Neuronal stem cell (in vitro differentiated cells): ENCODE measurements at regions not wholly inside any gene's neighbourhood (a gene's known extent, or its start where the extent isn't known, plus 50 kb on each side); places are given as distances from the start of the nearest gene placed in this dataset.

ENCODE experiments used
- DNase-seq: peaks from one replicate; pipeline ENCODE4 v3.0.0-alpha.2; 2013; ENCODE audit warnings: low spot score
- H2AFZ ChIP-seq: one replicate; pipeline ENCODE4 v1.6.1; 2013; ENCODE audit warnings: mild to moderate bottlenecking, low read length, inconsistent platforms
- H2AK5ac ChIP-seq: 2 replicates; pipeline ENCODE4 v1.6.1; 2013; ENCODE audit warnings: low read depth, mild to moderate bottlenecking, inconsistent platforms, low read length, moderate library complexity, mixed read lengths
- H2BK120ac ChIP-seq: 2 replicates; pipeline ENCODE4 v1.6.1; 2013; ENCODE audit warnings: low read depth, mild to moderate bottlenecking, inconsistent platforms, low read length, moderate library complexity, mixed read lengths
- H2BK12ac ChIP-seq: one replicate; pipeline ENCODE4 v1.6.1; 2013; ENCODE audit warnings: low read length, inconsistent platforms
- H2BK15ac ChIP-seq: 2 replicates; pipeline ENCODE4 v1.6.1; 2013; ENCODE audit warnings: mild to moderate bottlenecking, low read length, inconsistent platforms, mixed read lengths
- H2BK5ac ChIP-seq: one replicate; pipeline ENCODE4 v1.6.1; 2013; ENCODE audit warnings: inconsistent platforms, mild to moderate bottlenecking, low read length, moderate library complexity
- H3K14ac ChIP-seq: one replicate; pipeline ENCODE4 v1.6.1; 2013; ENCODE audit warnings: low read length, inconsistent platforms
- H3K18ac ChIP-seq: 2 replicates; pipeline ENCODE4 v1.6.1; 2013; ENCODE audit warnings: low read length, inconsistent platforms
- H3K23ac ChIP-seq: 2 replicates; pipeline ENCODE4 v1.6.1; 2013; ENCODE audit warnings: low read depth, mild to moderate bottlenecking, mixed read lengths, low read length, inconsistent platforms; ENCODE audit not compliant: poor library complexity
- H3K27ac ChIP-seq: replicated peaks from 3 replicates; pipeline ENCODE4 v1.5.1; 2013; ENCODE audit warnings: low read length, inconsistent platforms
- H3K27me3 ChIP-seq, 3 experiments: 2 replicates each; pipeline ENCODE4 v1.6.1; 2013; ENCODE audit warnings: low read length in 3 of 3, mild to moderate bottlenecking in 2 of 3, inconsistent platforms in 1 of 3, low read depth in 1 of 3, mixed read lengths in 1 of 3, moderate library complexity in 1 of 3; ENCODE audit not compliant: control insufficient read depth in 3 of 3, insufficient read depth in 3 of 3
- H3K36me3 ChIP-seq, 2 donors: replicated peaks in 1 of 2; 2 replicates each; pipeline ENCODE4 v1.6.1; 2013; ENCODE audit warnings: low read length in 2 of 2; ENCODE audit not compliant: control insufficient read depth in 2 of 2, insufficient read depth in 2 of 2
- H3K4ac ChIP-seq: 2 replicates; pipeline ENCODE4 v1.6.1; 2013; ENCODE audit warnings: inconsistent platforms, mild to moderate bottlenecking, low read length, moderate library complexity
- H3K4me1 ChIP-seq, 2 donors: 1 replicate in 1 of 2; 2 replicates in 1 of 2; pipeline ENCODE4 v1.6.1; 2013; ENCODE audit warnings: low read length in 2 of 2, low read depth in 1 of 2; ENCODE audit not compliant: control insufficient read depth in 2 of 2, insufficient read depth in 1 of 2
- H3K4me2 ChIP-seq: one replicate; pipeline ENCODE4 v1.6.1; 2013; ENCODE audit warnings: mild to moderate bottlenecking, low read length, inconsistent platforms; ENCODE audit not compliant: insufficient read depth, poor library complexity, severe bottlenecking
- H3K4me3 ChIP-seq, 2 donors: 2 replicates each; pipeline ENCODE4 v1.5.1; 2013; ENCODE audit warnings: low read length in 2 of 2, mild to moderate bottlenecking in 2 of 2, inconsistent platforms in 1 of 2, moderate library complexity in 1 of 2
- H3K79me1 ChIP-seq: one replicate; pipeline ENCODE4 v1.6.1; 2013; ENCODE audit warnings: low read depth, mild to moderate bottlenecking, inconsistent platforms, low read length, moderate library complexity
- H3K9ac ChIP-seq: one replicate; pipeline ENCODE4 v1.6.1; 2013; ENCODE audit warnings: mild to moderate bottlenecking, low read depth, low read length, inconsistent platforms; ENCODE audit not compliant: poor library complexity
- H3K9me3 ChIP-seq, 2 donors: replicated peaks in 1 of 2; 2 replicates each; pipeline versions ENCODE3 to v1.6.1; 2013; ENCODE audit warnings: low read length in 2 of 2, mild to moderate bottlenecking in 2 of 2, inconsistent platforms in 1 of 2, low read depth in 1 of 2, mixed read lengths in 1 of 2, moderate library complexity in 1 of 2; ENCODE audit not compliant: control insufficient read depth in 2 of 2, insufficient read depth in 1 of 2
- H4K8ac ChIP-seq: one replicate; pipeline ENCODE4 v1.6.1; 2013; ENCODE audit warnings: low read depth, mild to moderate bottlenecking, inconsistent platforms, low read length, moderate library complexity
- H4K91ac ChIP-seq: one replicate; pipeline ENCODE4 v1.6.1; 2013; ENCODE audit warnings: low read length, low read depth, mild to moderate bottlenecking, inconsistent platforms; ENCODE audit not compliant: poor library complexity
- WGBS, 2 donors: extraction: QIAGEN DNeasy Blood & Tissue Kit; methylation state at CpG; one replicate each; pipeline ENCODE4 v1.1.7; 2013; ENCODE audit warnings: missing lambda C conversion rate in 2 of 2, mixed read lengths in 1 of 2; ENCODE audit not compliant: insufficient read length in 2 of 2, insufficient replicate concordance in 1 of 2; ENCODE audit errors: extremely low coverage in 2 of 2; 5-methylcytosine and 5-hydroxymethylcytosine counted together

GRCh38 chr15:81483496-81483895 is 109.5 kb upstream of the TMC3 start:
- WGBS, 2 donors, result no CpG with 5 or more reads among the region's 3 CpGs
- H2BK5ac ChIP-seq, result no peak overlapping the region
- H2BK120ac ChIP-seq, result no peak overlapping the region

GRCh38 chr15:81481346-81481745 is 107.3 kb upstream of the TMC3 start:
- Histone ChIP-seq H3K18ac (no peak overlapping the region), H3K27ac (no peak overlapping the region), H3K36me3 (no peaks in the 10 kb centered on the region), H3K27me3 (no peaks in the 10 kb centered on the region), H3K4me3 (no peak overlapping the region), H2AK5ac (no peak overlapping the region), H2BK12ac (no peak overlapping the region), H3K4ac (no peak overlapping the region), H2BK120ac (no peak overlapping the region), H3K9me3 (peaks cover 0 to 1% of the 10 kb centered on the region in 2 donors), H2AFZ (no peak overlapping the region), H3K23ac (no peak overlapping the region), H4K91ac (no peak overlapping the region), H3K4me2 (no peak overlapping the region), H3K14ac (no peak overlapping the region), H3K4me1 (no peaks in the 10 kb centered on the region), H2BK5ac (no peak overlapping the region), H2BK15ac (no peak overlapping the region), H3K79me1 (no peaks in the 10 kb centered on the region), H3K9ac (no peak overlapping the region), H4K8ac (no peak overlapping the region)
- DNase-seq, result no peak
- no CpG with 5 or more reads among the region's 7 CpGs for WGBS, 2 donors

More at GRCh38 chr15:81483496-81483895, 109.5 kb upstream of the TMC3 start:
- Histone ChIP-seq H4K8ac (no peak overlapping the region), H3K9ac (no peak overlapping the region), H3K18ac (no peak overlapping the region), H4K91ac (no peak overlapping the region), H3K27ac (no peak overlapping the region), H3K9me3 (peaks cover 0 to 1% of the 10 kb centered on the region in 2 donors), H2AK5ac (no peak overlapping the region), H3K4me3 (no peak overlapping the region), H2AFZ (no peak overlapping the region), H3K4me2 (no peak overlapping the region), H3K36me3 (no peaks in the 10 kb centered on the region), H3K79me1 (no peaks in the 10 kb centered on the region), H3K23ac (no peak overlapping the region), H3K14ac (no peak overlapping the region), H2BK15ac (no peak overlapping the region), H3K27me3 (no peaks in the 10 kb centered on the region), H3K4ac (no peak overlapping the region), H2BK12ac (no peak overlapping the region), H3K4me1 (no peaks in the 10 kb centered on the region)
- DNase-seq, result no peak

DNA sequence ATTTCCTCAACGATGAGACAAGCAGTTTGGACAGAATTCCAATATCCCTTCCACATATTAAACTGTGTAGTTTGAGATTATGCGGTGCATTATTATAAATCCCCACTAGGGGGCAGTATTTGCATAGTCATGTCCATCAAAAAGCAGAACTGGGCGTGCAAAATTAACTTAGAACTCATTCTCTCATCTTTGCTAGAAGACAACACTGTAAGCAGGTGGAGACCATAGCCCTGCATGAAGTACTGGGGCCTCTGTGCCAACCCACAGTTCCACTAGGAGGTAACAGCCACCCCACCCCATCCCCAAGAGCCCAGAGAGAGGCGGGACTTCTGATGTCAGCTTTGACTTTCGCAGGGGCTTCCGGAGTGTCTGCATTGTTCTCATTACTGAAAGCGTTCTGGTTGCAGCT is 106.6 kb upstream of the TMC3 start:
- H3K4me3 ChIP-seq, result no peak overlapping the region
- no CpG with 5 or more reads among the region's 7 CpGs for WGBS, 2 donors

GRCh38 chr15:81478354-81478753 is 104.3 kb upstream of the TMC3 start:
- Histone ChIP-seq H2AK5ac (no peak overlapping the region), H3K9ac (no peak overlapping the region), H2BK15ac (no peak overlapping the region), H3K36me3 (no peaks in the 10 kb centered on the region), H3K27me3 (no peaks in the 10 kb centered on the region), H2BK5ac (no peak overlapping the region), H3K4me2 (no peak overlapping the region), H3K23ac (no peak overlapping the region), H3K9me3 (no peaks in the 10 kb centered on the region), H4K91ac (no peak overlapping the region), H2BK12ac (no peak overlapping the region), H3K4ac (no peak overlapping the region), H2AFZ (no peak overlapping the region), H4K8ac (no peak overlapping the region), H3K4me1 (no peaks in the 10 kb centered on the region), H3K27ac (no peak overlapping the region), H3K14ac (no peak overlapping the region), H3K79me1 (no peaks in the 10 kb centered on the region), H2BK120ac (no peak overlapping the region), H3K4me3 (no peak overlapping the region), H3K18ac (no peak overlapping the region)
- WGBS, 2 donors, result no CpG with 5 or more reads among the region's 2 CpGs
- DNase-seq, result no peak

More for the DNA sequence above, 106.6 kb upstream of the TMC3 start:
- Histone ChIP-seq H4K91ac (no peak overlapping the region), H3K14ac (no peak overlapping the region), H3K4me1 (no peaks in the 10 kb centered on the region), H3K27me3 (no peaks in the 10 kb centered on the region), H2AK5ac (no peak overlapping the region), H2AFZ (peak overlapping the region; percentile 80), H2BK15ac (no peak overlapping the region), H2BK120ac (no peak overlapping the region), H2BK5ac (no peak overlapping the region), H4K8ac (no peak overlapping the region), H3K27ac (no peak overlapping the region), H3K18ac (no peak overlapping the region), H3K4ac (no peak overlapping the region), H3K79me1 (no peaks in the 10 kb centered on the region), H3K23ac (no peak overlapping the region), H3K9me3 (no peaks in the 10 kb centered on the region), H2BK12ac (no peak overlapping the region), H3K36me3 (no peaks in the 10 kb centered on the region), H3K4me2 (peak overlapping the region; percentile 37), H3K9ac (no peak overlapping the region)
- DNase-seq, result peak; percentile 64
